Spleen (tissue), 11 donors: ENCODE measurements at regions not wholly inside any gene's neighbourhood (a gene's known extent, or its start where the extent isn't known, plus 50 kb on each side); places are given as distances from the start of the nearest gene placed in this dataset.
"Not testable (repeated sequence)": the region's sequence is repeated elsewhere in the genome, so short reads cannot be mapped to it uniquely, and the experiment has no call there.

Source experiments
- DNase-seq: peaks from one replicate; pipeline ENCODE4 v3.0.0-alpha.2; 2020
- H3K27ac ChIP-seq, 8 donors: fragments of 200-600 bp; sonication (generic) in 7 of 8; 1 replicate in 4 of 8; 2 replicates in 4 of 8; pipeline versions ENCODE4 v1.5.0 to v1.8.0; 2016 to 2021; ENCODE audit warnings: inconsistent platforms in 4 of 8, mild to moderate bottlenecking in 4 of 8, moderate library complexity in 1 of 8
- H3K27me3 ChIP-seq, 7 donors: fragments of 200-600 bp; sonication (generic) in 6 of 7; replicated peaks in 1 of 7; 1 replicate in 4 of 7; 2 replicates in 3 of 7; pipeline versions ENCODE4 v1.5.0 to v1.8.0; 2016 to 2021; ENCODE audit warnings: inconsistent platforms in 3 of 7, mild to moderate bottlenecking in 1 of 7
- H3K36me3 ChIP-seq, 6 donors: fragments of 200-600 bp; sonication (generic) in 5 of 6; 1 replicate in 4 of 6; 2 replicates in 2 of 6; pipeline versions ENCODE4 v1.5.0 to v1.8.0; 2016 to 2021; ENCODE audit warnings: inconsistent platforms in 2 of 6
- H3K4me1 ChIP-seq, 6 donors: fragments of 200-600 bp; sonication (generic) in 5 of 6; 1 replicate in 3 of 6; 2 replicates in 3 of 6; pipeline versions ENCODE4 v1.5.0 to v1.8.0; 2016 to 2021; ENCODE audit warnings: inconsistent platforms in 3 of 6
- H3K4me3 ChIP-seq, 8 donors: fragments of 200-600 bp; sonication (generic) in 7 of 8; 1 replicate in 4 of 8; 2 replicates in 4 of 8; pipeline versions ENCODE4 v1.5.0 to v1.8.0; 2016 to 2021; ENCODE audit warnings: inconsistent platforms in 4 of 8, mild to moderate bottlenecking in 4 of 8, moderate library complexity in 2 of 8
- H3K9me3 ChIP-seq, 8 donors: fragments of 200-600 bp; sonication (generic) in 7 of 8; 1 replicate in 4 of 8; 2 replicates in 4 of 8; pipeline versions ENCODE4 v1.5.0 to v1.8.0; 2016 to 2021; ENCODE audit warnings: inconsistent platforms in 4 of 8
- POLR2A ChIP-seq, 3 donors: fragments of 450-650 bp; IDR thresholded peaks; one replicate each; pipeline ENCODE4 v1.5.1; 2017; ENCODE audit warnings: antibody characterized with exemption in 3 of 3, mild to moderate bottlenecking in 1 of 3
- POLR2AphosphoS5 ChIP-seq, 3 donors: sonication (generic); formaldehyde crosslinking; IDR thresholded peaks; one replicate each; pipeline ENCODE4 v1.5.1; 2017; ENCODE audit warnings: antibody characterized with exemption in 3 of 3
- WGBS, 5 donors: extraction: QIAGEN DNeasy Blood & Tissue Kit in 3 of 5; methylation state at CpG; one replicate each; pipeline versions ENCODE4 v1.1.5 to v1.1.7; 2013 to 2018; 5-methylcytosine and 5-hydroxymethylcytosine counted together
- intact Hi-C: fragments of 100-400 bp; cut with DNase I; formaldehyde crosslinking; loops from one replicate; pipeline ENCODE4 v1.15.0; 2023; ENCODE audit warnings: low total_unique reads
- TF ChIP-seq, protein P1 (sequence below), 11 experiments: fragments of 200-600 bp in 7 of 11; fragments of 450-650 bp in 4 of 11; sonication (generic) in 4 of 11; IDR thresholded peaks in 8 of 11; conservative IDR thresholded peaks in 3 of 11; 1 replicate in 7 of 11; 2 replicates in 4 of 11; pipeline versions ENCODE4 v1.4.0 to v1.8.0; 2016 to 2021; ENCODE audit warnings: antibody characterized with exemption in 11 of 11, inconsistent platforms in 4 of 11, mild to moderate bottlenecking in 1 of 11
- donor health status: healthy with polysubstance abuse.
- donor health status: DM: no; HTN: no; CAD: no; lungs with moderate emphysema.
- donor health status: DM: no; HTN: no; CAD: no.
- donor health status: Bipolar disorder and iron deficiency.
- donor health status: healthy.
- donor health status: DM: no; HTN: no; CAD: no.
- donor health status: DM: yes; HTN: yes; CAD: no.

DNA sequence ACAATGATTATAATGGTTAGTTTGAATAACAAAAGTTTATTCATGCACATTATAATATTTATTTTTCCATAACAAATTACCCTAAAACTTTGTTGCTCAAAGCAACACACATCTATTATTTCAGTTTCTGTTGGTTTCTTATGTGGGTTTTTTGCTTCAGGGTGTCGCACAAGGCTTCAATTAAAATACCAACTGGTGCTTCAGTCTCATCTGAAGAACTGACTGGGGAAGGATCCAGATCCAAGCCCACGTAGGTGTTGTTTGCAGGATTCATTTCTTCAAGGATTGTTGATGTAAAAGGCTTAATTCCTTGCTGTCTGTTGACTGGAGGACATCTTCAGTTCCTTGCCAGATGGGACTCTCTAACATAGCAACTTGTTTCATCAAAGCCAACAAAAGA is 747.2 kb upstream of the PCDH20 start:
- H3K4me3 ChIP-seq, result no peak overlapping the region
- WGBS, 5 donors, result 63 to 81% (median 71%) methylated on average over 2 of the region's 2 CpGs
- no peak for TF ChIP-seq POLR2A (IDR thresholded peaks at IDR 0.05)
- no peaks in the 10 kb centered on the region for H3K27me3 ChIP-seq
- H3K9me3 ChIP-seq, result peaks cover 0 to 25% (median 6%) of the 10 kb centered on the region in 8 donors
- intact Hi-C loops, result no loop called here
- H3K36me3 ChIP-seq, result no peaks in the 10 kb centered on the region
- no peak overlapping the region for H3K27ac ChIP-seq
- no peaks in the 10 kb centered on the region for H3K4me1 ChIP-seq
- no peak for DNase-seq

DNA sequence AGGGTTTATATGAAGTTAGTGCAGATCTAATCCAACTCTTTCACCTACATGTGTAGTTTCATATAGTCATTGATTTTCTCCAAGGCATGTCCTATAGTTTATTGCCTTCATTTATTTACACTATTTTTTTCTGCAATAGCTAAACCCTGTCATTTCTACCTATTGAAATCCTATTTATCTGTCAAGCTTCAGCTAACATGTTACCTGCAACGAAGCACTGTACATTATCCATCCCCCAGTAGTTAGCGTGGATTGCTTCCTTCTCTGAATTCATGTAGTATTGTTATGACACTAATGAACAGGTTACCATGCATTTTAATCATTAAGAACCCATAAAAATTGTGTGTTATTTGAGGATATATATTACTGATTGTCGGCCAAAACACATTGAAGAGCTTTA is 742.9 kb upstream of the PCDH20 start:
- no peak overlapping the region for H3K4me3 ChIP-seq
- no peak overlapping the region for H3K27ac ChIP-seq
- intact Hi-C loops, result no loop called here
- no peak for DNase-seq
- TF ChIP-seq POLR2AphosphoS5 (IDR thresholded peaks at IDR 0.05), result no peak
- TF ChIP-seq, protein P1, sequence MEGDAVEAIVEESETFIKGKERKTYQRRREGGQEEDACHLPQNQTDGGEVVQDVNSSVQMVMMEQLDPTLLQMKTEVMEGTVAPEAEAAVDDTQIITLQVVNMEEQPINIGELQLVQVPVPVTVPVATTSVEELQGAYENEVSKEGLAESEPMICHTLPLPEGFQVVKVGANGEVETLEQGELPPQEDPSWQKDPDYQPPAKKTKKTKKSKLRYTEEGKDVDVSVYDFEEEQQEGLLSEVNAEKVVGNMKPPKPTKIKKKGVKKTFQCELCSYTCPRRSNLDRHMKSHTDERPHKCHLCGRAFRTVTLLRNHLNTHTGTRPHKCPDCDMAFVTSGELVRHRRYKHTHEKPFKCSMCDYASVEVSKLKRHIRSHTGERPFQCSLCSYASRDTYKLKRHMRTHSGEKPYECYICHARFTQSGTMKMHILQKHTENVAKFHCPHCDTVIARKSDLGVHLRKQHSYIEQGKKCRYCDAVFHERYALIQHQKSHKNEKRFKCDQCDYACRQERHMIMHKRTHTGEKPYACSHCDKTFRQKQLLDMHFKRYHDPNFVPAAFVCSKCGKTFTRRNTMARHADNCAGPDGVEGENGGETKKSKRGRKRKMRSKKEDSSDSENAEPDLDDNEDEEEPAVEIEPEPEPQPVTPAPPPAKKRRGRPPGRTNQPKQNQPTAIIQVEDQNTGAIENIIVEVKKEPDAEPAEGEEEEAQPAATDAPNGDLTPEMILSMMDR (IDR thresholded peaks at IDR 0.05 in 8 of 11, conservative IDR thresholded peaks at IDR 0.05 in 3 of 11), result no peak
- TF ChIP-seq POLR2A (IDR thresholded peaks at IDR 0.05), result no peak
- WGBS, 5 donors, result 81 to 92% (median 88%) methylated on average over 3 of the region's 3 CpGs
- peaks cover 0 to 30% (median 6%) of the 10 kb centered on the region in 8 donors for H3K9me3 ChIP-seq
- no peaks in the 10 kb centered on the region for H3K36me3 ChIP-seq
- no peaks in the 10 kb centered on the region for H3K4me1 ChIP-seq
- H3K27me3 ChIP-seq, result no peaks in the 10 kb centered on the region

DNA sequence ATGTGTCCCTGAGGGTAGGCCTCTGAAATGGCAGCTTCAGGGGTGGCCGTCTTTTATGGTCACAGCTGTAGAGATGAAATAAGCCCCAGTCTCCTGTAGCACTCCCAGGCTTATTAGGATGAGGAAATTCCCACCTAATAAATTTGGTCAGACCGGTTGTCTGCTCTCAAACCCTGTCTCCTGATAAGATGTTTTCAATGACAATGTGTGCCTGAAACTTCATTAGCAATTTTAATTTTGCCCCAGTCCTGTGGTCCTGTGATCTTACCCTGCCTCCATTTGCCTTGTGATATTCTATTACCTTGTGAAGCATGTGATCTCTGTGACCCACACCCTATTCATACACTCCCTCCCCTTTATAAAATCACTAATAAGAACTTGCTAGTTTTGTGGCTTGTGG is 736.1 kb upstream of the PCDH20 start:
- H3K9me3 ChIP-seq, result peaks cover 0 to 74% (median 28%) of the 10 kb centered on the region in 8 donors
- H3K4me3 ChIP-seq, intact Hi-C loops, H3K27me3 ChIP-seq, H3K36me3 ChIP-seq, H3K4me1 ChIP-seq, H3K27ac ChIP-seq, DNase-seq: not testable (repeated sequence)
- WGBS, 5 donors, result 82 to 94% (median 85%) methylated on average over 2 of the region's 2 CpGs

DNA sequence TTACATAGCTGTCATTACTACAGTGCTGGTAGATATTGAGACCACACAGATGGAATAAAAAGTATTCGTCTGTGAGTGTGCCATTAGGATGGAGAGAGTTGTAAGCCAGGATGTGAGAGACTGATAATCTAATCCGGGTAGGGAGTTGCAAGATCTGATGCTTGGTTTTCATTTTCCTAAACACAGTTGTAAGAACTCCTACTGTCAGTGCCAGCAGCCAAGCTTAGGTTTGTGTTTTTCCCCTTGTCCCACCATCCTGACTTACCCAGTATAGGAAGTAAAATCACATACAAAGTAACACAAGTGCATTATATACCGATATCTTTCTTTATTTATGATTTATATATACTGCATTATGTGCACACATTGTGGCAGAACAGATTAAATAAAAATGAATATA is 726.4 kb upstream of the PCDH20 start:
- H3K4me3 ChIP-seq, result no peak overlapping the region
- no peaks in the 10 kb centered on the region for H3K36me3 ChIP-seq
- no peak overlapping the region for H3K27ac ChIP-seq
- no peaks in the 10 kb centered on the region for H3K27me3 ChIP-seq
- TF ChIP-seq, protein P1 (IDR thresholded peaks at IDR 0.05 in 8 of 11, conservative IDR thresholded peaks at IDR 0.05 in 3 of 11), result no peak
- TF ChIP-seq POLR2AphosphoS5 (IDR thresholded peaks at IDR 0.05) (no peak), POLR2A (IDR thresholded peaks at IDR 0.05) (no peak)
- DNase-seq, result no peak
- WGBS, 5 donors, result 73 to 84% (median 78%) methylated on average over 3 of the region's 3 CpGs
- no peaks in the 10 kb centered on the region for H3K4me1 ChIP-seq
- intact Hi-C loops, result no loop called here
- peaks cover 0 to 68% (median 32%) of the 10 kb centered on the region in 8 donors for H3K9me3 ChIP-seq

DNA sequence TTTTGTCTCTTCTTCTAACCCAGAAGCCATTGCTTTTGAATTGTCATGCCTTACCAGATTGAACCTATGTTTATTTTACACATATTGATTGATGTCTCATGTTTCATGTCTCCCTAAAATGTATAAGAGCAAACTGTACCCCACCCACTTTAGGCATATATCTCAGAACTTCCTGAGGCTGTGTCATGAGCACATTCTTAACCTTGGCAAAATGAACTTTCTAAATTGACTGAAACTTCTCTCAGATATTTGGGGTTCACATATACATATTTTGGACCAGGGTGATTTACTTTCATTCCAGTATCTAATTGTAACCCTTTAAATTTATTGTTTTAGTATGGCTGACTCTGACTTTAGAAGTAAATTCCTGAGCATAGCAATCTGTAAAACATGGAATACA is 723.9 kb upstream of the PCDH20 start:
- intact Hi-C loops, result no loop called here
- no peaks in the 10 kb centered on the region for H3K4me1 ChIP-seq
- no peaks in the 10 kb centered on the region for H3K36me3 ChIP-seq
- no peaks in the 10 kb centered on the region for H3K27me3 ChIP-seq
- DNase-seq, result no peak
- no peak overlapping the region for H3K4me3 ChIP-seq
- H3K9me3 ChIP-seq, result peaks cover 0 to 47% (median 28%) of the 10 kb centered on the region in 8 donors
- TF ChIP-seq, protein P1 (IDR thresholded peaks at IDR 0.05 in 8 of 11, conservative IDR thresholded peaks at IDR 0.05 in 3 of 11), result no peak
- no peak for TF ChIP-seq POLR2AphosphoS5 (IDR thresholded peaks at IDR 0.05)
- H3K27ac ChIP-seq, result no peak overlapping the region
